ENCODE measurements at regions not wholly inside any gene's neighbourhood (a gene's known extent, or its start where the extent isn't known, plus 50 kb on each side); places are given as distances from the start of the nearest gene placed in this dataset.

- TF ChIP-seq, protein P1, sequence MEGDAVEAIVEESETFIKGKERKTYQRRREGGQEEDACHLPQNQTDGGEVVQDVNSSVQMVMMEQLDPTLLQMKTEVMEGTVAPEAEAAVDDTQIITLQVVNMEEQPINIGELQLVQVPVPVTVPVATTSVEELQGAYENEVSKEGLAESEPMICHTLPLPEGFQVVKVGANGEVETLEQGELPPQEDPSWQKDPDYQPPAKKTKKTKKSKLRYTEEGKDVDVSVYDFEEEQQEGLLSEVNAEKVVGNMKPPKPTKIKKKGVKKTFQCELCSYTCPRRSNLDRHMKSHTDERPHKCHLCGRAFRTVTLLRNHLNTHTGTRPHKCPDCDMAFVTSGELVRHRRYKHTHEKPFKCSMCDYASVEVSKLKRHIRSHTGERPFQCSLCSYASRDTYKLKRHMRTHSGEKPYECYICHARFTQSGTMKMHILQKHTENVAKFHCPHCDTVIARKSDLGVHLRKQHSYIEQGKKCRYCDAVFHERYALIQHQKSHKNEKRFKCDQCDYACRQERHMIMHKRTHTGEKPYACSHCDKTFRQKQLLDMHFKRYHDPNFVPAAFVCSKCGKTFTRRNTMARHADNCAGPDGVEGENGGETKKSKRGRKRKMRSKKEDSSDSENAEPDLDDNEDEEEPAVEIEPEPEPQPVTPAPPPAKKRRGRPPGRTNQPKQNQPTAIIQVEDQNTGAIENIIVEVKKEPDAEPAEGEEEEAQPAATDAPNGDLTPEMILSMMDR (IDR thresholded peaks at IDR 0.05) = no peak
- TF ChIP-seq EZH2 (IDR thresholded peaks at IDR 0.05) = no peak
- TF ChIP-seq EZH2phosphoT487 (IDR thresholded peaks at IDR 0.05) = no peak
These were observed 271.7 kb upstream of the SNX7 start for GRCh38 chr1:98389809-98390208.

Measured in neural progenitor cell (in vitro differentiated cells).